ENCODE measurements at regions not wholly inside any gene's neighbourhood (a gene's known extent, or its start where the extent isn't known, plus 50 kb on each side); places are given as distances from the start of the nearest gene placed in this dataset.

GRCh38 chr3:102143536-102143935 is 291.3 kb upstream of the ZPLD1 start (continued):
- TF ChIP-seq GABPA (IDR thresholded peaks at IDR 0.05; ENCODE audit: low read depth): no peak

GRCh38 chr3:102144063-102144462 is 290.8 kb upstream of the ZPLD1 start:
- Histone ChIP-seq H2AFZ (ENCODE audit: low read depth) (no peak overlapping the region), H3K4me1 (ENCODE audit: control insufficient read depth in 1 of 2, insufficient read depth in 2 of 2, low read depth in 1 of 2, low read length in 1 of 2) (peaks cover 2 to 24% of the 10 kb centered on the region in 2 experiments; a peak in 2 of 4 replicates), H3K9ac (no peak overlapping the region), H3K4me3 (ENCODE audit: low read depth in 2 of 2, low read length in 1 of 2) (no peak overlapping the region), H3K4me2 (no peak overlapping the region), H3K9me2 (no peaks in the 10 kb centered on the region), H3K27ac (ENCODE audit: low read depth in 2 of 2, low read length in 1 of 2) (no peak overlapping the region), H3F3A (replicated peaks; ENCODE audit: insufficient read depth) (no peaks in the 10 kb centered on the region), H3K36me3 (replicated peaks in 1 of 2; ENCODE audit: control insufficient read depth in 1 of 2, insufficient read depth in 2 of 2, low read length in 1 of 2) (no peaks in the 10 kb centered on the region), H3K27me3 (ENCODE audit: insufficient read depth) (no peaks in the 10 kb centered on the region), H3K79me2 (ENCODE audit: insufficient read depth) (no peaks in the 10 kb centered on the region), H4K20me1 (ENCODE audit: insufficient read depth) (no peaks in the 10 kb centered on the region), H3K9me3 (no peaks in the 10 kb centered on the region)
- TF ChIP-seq FOSL2 (IDR thresholded peaks at IDR 0.05; ENCODE audit: borderline replicate concordance, low read depth) (no peak), GABPA (IDR thresholded peaks at IDR 0.05; ENCODE audit: low read depth) (no peak), ELF1 (IDR thresholded peaks at IDR 0.05) (no peak), RCOR1 (IDR thresholded peaks at IDR 0.05; ENCODE audit: low read length) (no peak), FOXJ3 (CRISPR knock-in tag; IDR thresholded peaks at IDR 0.05) (no peak), CHD2 (IDR thresholded peaks at IDR 0.05; ENCODE audit: low read length, partially characterized antibody) (no peak), TCF12 (IDR thresholded peaks at IDR 0.05) (no peak), NRF1 (IDR thresholded peaks at IDR 0.05; ENCODE audit: low read depth, low read length) (no peak), USF1 (IDR thresholded peaks at IDR 0.05; ENCODE audit: borderline replicate concordance, low read depth) (no peak), RFX5 (IDR thresholded peaks at IDR 0.05; ENCODE audit: low read length) (no peak), POLR2AphosphoS5 (IDR thresholded peaks at IDR 0.05; ENCODE audit: low read depth, low read length) (no peak), FOXM1 (IDR thresholded peaks at IDR 0.05; ENCODE audit: low read depth) (no peak), MEF2A (IDR thresholded peaks at IDR 0.05; ENCODE audit: borderline replicate concordance, low read depth) (no peak), EP300 (IDR thresholded peaks at IDR 0.05; ENCODE audit: borderline replicate concordance in 1 of 2, low read depth in 1 of 2, low read length in 1 of 2) (no peak), TEAD4 (IDR thresholded peaks at IDR 0.05; ENCODE audit: borderline replicate concordance, insufficient read depth) (no peak), JUND (IDR thresholded peaks at IDR 0.05) (no peak), YY1 (IDR thresholded peaks at IDR 0.05; ENCODE audit: low read depth) (no peak), TAF1 (IDR thresholded peaks at IDR 0.05; ENCODE audit: borderline replicate concordance, low read depth, low read length) (no peak)
- TF ChIP-seq, protein P1, sequence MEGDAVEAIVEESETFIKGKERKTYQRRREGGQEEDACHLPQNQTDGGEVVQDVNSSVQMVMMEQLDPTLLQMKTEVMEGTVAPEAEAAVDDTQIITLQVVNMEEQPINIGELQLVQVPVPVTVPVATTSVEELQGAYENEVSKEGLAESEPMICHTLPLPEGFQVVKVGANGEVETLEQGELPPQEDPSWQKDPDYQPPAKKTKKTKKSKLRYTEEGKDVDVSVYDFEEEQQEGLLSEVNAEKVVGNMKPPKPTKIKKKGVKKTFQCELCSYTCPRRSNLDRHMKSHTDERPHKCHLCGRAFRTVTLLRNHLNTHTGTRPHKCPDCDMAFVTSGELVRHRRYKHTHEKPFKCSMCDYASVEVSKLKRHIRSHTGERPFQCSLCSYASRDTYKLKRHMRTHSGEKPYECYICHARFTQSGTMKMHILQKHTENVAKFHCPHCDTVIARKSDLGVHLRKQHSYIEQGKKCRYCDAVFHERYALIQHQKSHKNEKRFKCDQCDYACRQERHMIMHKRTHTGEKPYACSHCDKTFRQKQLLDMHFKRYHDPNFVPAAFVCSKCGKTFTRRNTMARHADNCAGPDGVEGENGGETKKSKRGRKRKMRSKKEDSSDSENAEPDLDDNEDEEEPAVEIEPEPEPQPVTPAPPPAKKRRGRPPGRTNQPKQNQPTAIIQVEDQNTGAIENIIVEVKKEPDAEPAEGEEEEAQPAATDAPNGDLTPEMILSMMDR (IDR thresholded peaks at IDR 0.05): no peak
- TF ChIP-seq, protein P2, sequence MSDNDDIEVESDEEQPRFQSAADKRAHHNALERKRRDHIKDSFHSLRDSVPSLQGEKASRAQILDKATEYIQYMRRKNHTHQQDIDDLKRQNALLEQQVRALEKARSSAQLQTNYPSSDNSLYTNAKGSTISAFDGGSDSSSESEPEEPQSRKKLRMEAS (IDR thresholded peaks at IDR 0.05; ENCODE audit: low read depth): no peak
- no peak for DNase-seq
- WGBS (ENCODE audit: low lambda C conversion rate): 95% methylated on average over 3 of the region's 3 CpGs
- POLR2A ChIA-PET: no interaction called here
- CTCF ChIA-PET: interaction anchor here (0.8 to 1.5 kb wide), 3 partner anchors 19 to 341 kb away, joined by 3 to 4 read pairs (median 3); no protein-coding TSS in a partner anchor
